OCI-LY3 (cell line): ENCODE measurements at regions not wholly inside any gene's neighbourhood (a gene's known extent, or its start where the extent isn't known, plus 50 kb on each side); places are given as distances from the start of the nearest gene placed in this dataset.

ENCODE experiments used
- H2AFZ ChIP-seq: fragments of 200-600, 300-600 bp; shearing (Covaris generic); 2 replicates; pipeline ENCODE4 v1.6.0; 2014; ENCODE audit warnings: antibody characterized with exemption, low read depth, low read length
- H3K27ac ChIP-seq: fragments of 200-600, 300-600 bp; sonication (generic); 2 replicates; pipeline ENCODE4 v1.5.1; 2014; ENCODE audit warnings: mild to moderate bottlenecking, low read length, moderate library complexity, mixed read lengths
- H3K27me3 ChIP-seq: fragments of 200-600, 300-600 bp; sonication (generic); 2 replicates; pipeline ENCODE4 v1.6.1; 2014; ENCODE audit warnings: low read depth, low read length, mixed read lengths
- H3K36me3 ChIP-seq: fragments of 200-600, 300-600 bp; sonication (generic); replicated peaks from 2 replicates; pipeline ENCODE3; 2014; ENCODE audit warnings: low read depth, low read length, mixed read lengths
- H3K4me1 ChIP-seq: fragments of 300-600, 200-600 bp; sonication (generic); 2 replicates; pipeline ENCODE4 v1.6.1; 2014; ENCODE audit warnings: low read length, mixed read lengths
- H3K4me2 ChIP-seq: fragments of 200-600, 300-600 bp; sonication (generic); 2 replicates; pipeline ENCODE4 v1.6.1; 2014; ENCODE audit warnings: low read length, mixed read lengths
- H3K4me3 ChIP-seq: fragments of 300-600, 200-600 bp; sonication (generic); 2 replicates; pipeline ENCODE4 v1.5.1; 2014; ENCODE audit warnings: antibody characterized with exemption, mild to moderate bottlenecking, low read length, moderate library complexity
- H3K79me2 ChIP-seq: fragments of 300-600, 200-600 bp; shearing (Covaris generic); 2 replicates; pipeline ENCODE4 v1.6.1; 2014; ENCODE audit warnings: mild to moderate bottlenecking, low read length, mixed read lengths
- H3K9ac ChIP-seq: fragments of 300-600, 200-600 bp; shearing (Covaris generic); 2 replicates; pipeline ENCODE4 v1.6.0; 2014; ENCODE audit warnings: mild to moderate bottlenecking, low read length, moderate library complexity
- H3K9me3 ChIP-seq: fragments of 200-600, 300-600 bp; shearing (Covaris generic); 2 replicates; pipeline ENCODE4 v1.6.1; 2014; ENCODE audit warnings: low read length, mixed read lengths; ENCODE audit not compliant: insufficient read depth
- H4K20me1 ChIP-seq: fragments of 200-600, 300-600 bp; sonication (generic); 2 replicates; pipeline ENCODE4 v1.6.1; 2016; ENCODE audit warnings: low read length, mixed read lengths; ENCODE audit not compliant: insufficient read depth
- CTCF ChIP-seq: fragments of 200-600, 300-600 bp; sonication (generic); IDR thresholded peaks from 2 replicates; pipeline ENCODE4 v1.5.1; 2014; ENCODE audit warnings: antibody characterized with exemption, low read length, low read depth
- EZH2phosphoT487 ChIP-seq: fragments of 200-600 bp; shearing (Covaris generic); IDR thresholded peaks from 2 replicates; pipeline ENCODE4 v1.6.1; 2018; ENCODE audit warnings: antibody characterized with exemption, mixed run types, low read depth

GRCh38 chr15:69657626-69658025 is 205.0 kb downstream of the RPLP1 start:
- H3K79me2 ChIP-seq, result no peaks in the 10 kb centered on the region
- no peak overlapping the region for H3K9ac ChIP-seq
- no peak for TF ChIP-seq CTCF
- no peak for TF ChIP-seq EZH2phosphoT487
- H4K20me1 ChIP-seq, result peaks cover 6% of the 10 kb centered on the region; the same call in 1 of the 2 replicates
- H2AFZ ChIP-seq, result no peak overlapping the region
- H3K9me3 ChIP-seq, result no peaks in the 10 kb centered on the region
- no peaks in the 10 kb centered on the region for H3K4me1 ChIP-seq
- no peak overlapping the region for H3K27ac ChIP-seq
- H3K4me2 ChIP-seq, result no peak overlapping the region
- peaks cover 90% of the 10 kb centered on the region for H3K27me3 ChIP-seq
- H3K36me3 ChIP-seq, result no peaks in the 10 kb centered on the region
- no peak overlapping the region for H3K4me3 ChIP-seq

DNA sequence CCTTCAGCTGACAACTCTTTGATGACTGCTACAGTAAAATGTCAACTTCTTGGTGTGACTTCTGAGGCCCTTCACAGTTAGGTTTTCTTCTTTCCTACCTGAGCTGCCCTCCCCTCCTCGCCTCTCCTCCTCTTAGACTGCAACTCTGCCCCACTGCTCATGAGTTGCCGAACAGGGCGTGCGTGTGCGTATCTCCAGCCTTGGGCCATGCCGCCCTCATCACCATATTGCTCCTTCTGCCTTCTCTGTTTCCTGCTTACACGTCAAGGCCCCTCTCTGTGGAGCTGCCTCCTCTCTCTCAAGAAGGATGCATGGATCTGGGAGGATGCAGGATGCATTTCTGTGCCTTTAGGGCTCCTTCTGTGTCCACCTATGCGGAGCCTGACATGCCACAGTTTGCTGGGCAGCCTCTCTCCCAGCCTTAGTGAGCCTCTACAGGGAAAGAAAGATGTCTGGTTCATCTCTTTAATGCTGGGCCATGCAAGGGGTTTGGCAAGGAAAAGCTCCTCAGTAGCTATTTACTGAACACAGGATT is 205.9 kb downstream of the RPLP1 start:
- no peak overlapping the region for H2AFZ ChIP-seq
- H3K27ac ChIP-seq, result no peak overlapping the region
- H3K79me2 ChIP-seq, result no peaks in the 10 kb centered on the region
- TF ChIP-seq EZH2phosphoT487 (no peak), CTCF (no peak)
- no peaks in the 10 kb centered on the region for H3K4me1 ChIP-seq
- H3K36me3 ChIP-seq, result no peaks in the 10 kb centered on the region
- H3K4me3 ChIP-seq, result no peak overlapping the region
- H4K20me1 ChIP-seq, result peaks cover 6% of the 10 kb centered on the region; the same call in 1 of the 2 replicates
- H3K9me3 ChIP-seq, result no peaks in the 10 kb centered on the region
- no peak overlapping the region for H3K9ac ChIP-seq
- no peak overlapping the region for H3K4me2 ChIP-seq
- H3K27me3 ChIP-seq, result peaks cover 90% of the 10 kb centered on the region

GRCh38 chr15:69659454-69660050 is 206.9 kb downstream of the RPLP1 start:
- Histone ChIP-seq H3K4me2 (no peak overlapping the region), H2AFZ (no peak overlapping the region), H4K20me1 (peaks cover 6% of the 10 kb centered on the region), H3K27ac (no peak overlapping the region), H3K9ac (no peak overlapping the region), H3K27me3 (peaks cover 90% of the 10 kb centered on the region), H3K36me3 (no peaks in the 10 kb centered on the region), H3K9me3 (no peaks in the 10 kb centered on the region), H3K79me2 (no peaks in the 10 kb centered on the region), H3K4me1 (no peaks in the 10 kb centered on the region), H3K4me3 (no peak overlapping the region)
- no peak for TF ChIP-seq EZH2phosphoT487
- no peak for TF ChIP-seq CTCF

DNA sequence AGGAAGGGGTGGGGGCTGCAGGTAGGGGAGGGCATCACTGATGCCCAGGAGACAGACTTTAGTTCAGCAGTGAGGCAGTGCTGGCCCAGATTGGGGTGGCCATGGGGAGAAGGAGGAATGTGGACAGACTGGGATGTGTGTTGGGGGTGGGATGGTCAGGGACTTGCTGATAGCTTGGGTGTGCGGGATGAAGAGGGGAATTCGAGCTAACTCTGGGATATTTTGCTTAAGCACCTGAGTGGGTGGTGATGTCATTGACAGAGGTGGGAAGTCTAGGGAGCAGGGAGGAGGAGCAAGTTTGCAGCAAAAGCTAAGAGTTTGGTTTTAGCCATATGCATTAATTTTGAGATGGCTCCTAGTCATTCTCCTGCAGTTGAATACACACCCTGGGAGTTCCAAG is 207.5 kb downstream of the RPLP1 start:
- no peak overlapping the region for H3K4me3 ChIP-seq
- H3K79me2 ChIP-seq, result no peaks in the 10 kb centered on the region
- no peaks in the 10 kb centered on the region; the same call in 1 of the 2 replicates for H3K4me1 ChIP-seq
- H4K20me1 ChIP-seq, result peaks cover 6% of the 10 kb centered on the region
- H3K27me3 ChIP-seq, result peaks cover 96% of the 10 kb centered on the region
- no peak for TF ChIP-seq CTCF
- no peak for TF ChIP-seq EZH2phosphoT487
- H2AFZ ChIP-seq, result no peak overlapping the region
- no peak overlapping the region for H3K4me2 ChIP-seq
- H3K9me3 ChIP-seq, result no peaks in the 10 kb centered on the region
- H3K9ac ChIP-seq, result no peak overlapping the region
- no peak overlapping the region for H3K27ac ChIP-seq
- H3K36me3 ChIP-seq, result no peaks in the 10 kb centered on the region
